Activated T-cell treated with anti-CD3 and anti-CD28 coated beads, Interleukin-2, amount 50 U/mL, for 48 hours (primary cell): ENCODE measurements at regions not wholly inside any gene's neighbourhood (a gene's known extent, or its start where the extent isn't known, plus 50 kb on each side); places are given as distances from the start of the nearest gene placed in this dataset.

Experiments used
- DNase-seq, 2 experiments: peaks; one replicate each; pipeline ENCODE4 v3.0.0-alpha.2; 2020

- DNase-seq = no peak
These were observed 383.9 kb downstream of the TLR4 start for GRCh38 chr9:118088090-118088489.

DNA sequence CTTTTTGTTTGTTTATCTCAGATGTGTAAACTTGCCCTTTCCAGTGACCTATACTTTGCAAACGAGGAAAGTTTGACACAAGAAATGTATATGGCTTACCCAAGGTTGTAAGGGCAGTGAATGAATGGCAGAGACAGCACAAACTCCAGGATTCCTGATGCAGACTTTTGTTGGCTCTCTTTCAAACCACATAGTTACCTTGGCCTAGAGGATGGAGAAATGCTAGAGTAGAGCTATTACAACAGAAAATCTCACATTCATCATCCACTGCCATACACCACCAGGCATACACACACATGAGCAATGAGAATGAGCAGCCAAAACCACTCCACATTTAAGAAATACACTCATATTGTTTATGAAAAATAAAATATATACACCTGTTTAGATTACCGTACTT lies 387.0 kb downstream of the TLR4 start:
- DNase-seq = no peak

DNA sequence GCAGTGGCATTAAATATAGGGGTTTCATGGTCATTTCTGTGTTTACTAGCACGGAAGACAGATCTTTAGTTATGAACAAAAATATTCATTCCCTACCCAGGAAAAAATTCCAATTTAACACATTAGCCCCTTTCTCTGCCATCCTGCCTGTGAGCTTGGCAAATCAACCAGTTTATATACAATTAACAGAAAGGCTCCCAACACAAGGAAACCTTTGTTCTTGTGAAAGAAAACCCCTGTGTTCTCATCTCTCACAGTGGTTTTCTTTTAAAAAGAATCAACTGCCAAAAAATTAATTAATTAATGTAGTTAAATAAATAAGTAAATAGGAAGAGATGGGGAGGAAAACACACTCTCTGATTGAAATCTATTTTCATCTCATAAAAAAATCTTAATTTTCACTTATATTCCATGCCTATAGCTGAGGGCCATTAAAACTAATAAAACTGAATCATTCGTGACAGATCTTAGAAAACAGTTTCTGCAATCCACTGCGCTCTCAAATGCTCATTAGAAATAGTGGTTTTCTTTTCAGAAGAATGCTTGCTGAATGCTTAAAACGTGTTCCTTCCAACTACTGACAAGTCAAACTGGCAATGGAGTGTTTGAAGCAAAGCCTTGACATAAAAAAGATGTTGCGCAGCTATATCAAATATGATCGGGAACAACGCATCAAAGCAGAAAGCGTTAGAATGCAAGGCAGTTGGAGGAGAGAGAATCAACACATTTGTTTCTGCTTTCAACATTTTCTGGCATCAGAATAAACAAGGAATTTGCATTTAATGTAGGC lies 387.7 kb downstream of the TLR4 start:
- no peak for DNase-seq

DNA sequence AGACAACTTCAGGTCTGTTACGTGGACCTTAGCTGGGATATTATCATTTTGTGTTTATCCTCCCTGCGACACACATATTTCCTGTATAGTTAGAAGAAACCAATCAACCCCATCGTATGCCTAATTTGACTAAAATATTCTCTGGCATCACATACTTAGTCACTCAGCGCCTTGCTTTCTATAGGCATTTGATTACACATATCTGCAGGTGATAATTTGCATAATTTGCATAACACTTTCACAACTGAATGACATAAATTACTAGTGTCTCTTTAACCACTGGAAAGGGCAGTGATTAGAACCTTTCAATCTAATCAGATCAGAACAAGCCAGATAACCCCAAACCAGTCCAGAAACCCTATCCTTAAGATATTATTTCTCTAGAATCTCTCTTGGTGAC lies 390.2 kb downstream of the TLR4 start:
- DNase-seq = no peak

- no peak for DNase-seq
These were observed 396.6 kb downstream of the TLR4 start for GRCh38 chr9:118100529-118101419.

DNA sequence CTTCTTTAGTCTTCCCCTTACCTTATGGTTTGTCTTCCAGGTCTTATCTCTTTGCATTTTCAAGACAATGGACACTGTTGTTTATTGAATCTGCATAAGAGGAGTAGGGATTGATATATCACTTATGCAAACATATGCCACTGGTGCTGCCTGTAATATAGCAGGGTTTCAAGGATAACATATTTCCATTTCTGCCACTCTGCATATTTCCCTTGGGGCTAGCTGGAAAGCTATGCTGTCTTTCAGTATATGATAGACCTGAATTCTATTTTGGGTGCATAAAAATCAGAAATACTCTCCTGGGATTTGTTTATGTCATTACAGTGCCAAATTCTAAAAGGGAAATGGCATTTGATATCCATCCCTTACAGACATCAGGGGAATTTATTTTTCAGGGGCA lies 400.2 kb downstream of the TLR4 start:
- DNase-seq = no peak

DNA sequence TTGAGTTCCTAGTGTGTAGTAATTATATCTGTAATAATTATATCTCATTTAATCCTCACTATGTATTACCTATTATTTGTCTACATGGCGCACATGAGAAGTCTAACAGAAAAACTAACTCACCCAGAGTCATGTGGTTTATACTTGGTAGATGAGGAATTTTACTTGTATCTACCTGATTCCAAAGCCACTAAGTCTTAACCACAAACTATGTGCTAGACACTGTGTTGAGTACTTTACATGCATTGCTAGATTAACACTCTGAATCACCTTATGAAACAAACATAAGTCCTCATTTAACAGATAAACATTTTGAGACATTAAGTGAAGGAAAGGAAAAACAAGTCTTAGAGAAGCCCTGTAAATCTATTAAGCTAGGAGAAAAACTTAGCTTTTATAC lies 404.8 kb downstream of the TLR4 start:
- no peak for DNase-seq

DNA sequence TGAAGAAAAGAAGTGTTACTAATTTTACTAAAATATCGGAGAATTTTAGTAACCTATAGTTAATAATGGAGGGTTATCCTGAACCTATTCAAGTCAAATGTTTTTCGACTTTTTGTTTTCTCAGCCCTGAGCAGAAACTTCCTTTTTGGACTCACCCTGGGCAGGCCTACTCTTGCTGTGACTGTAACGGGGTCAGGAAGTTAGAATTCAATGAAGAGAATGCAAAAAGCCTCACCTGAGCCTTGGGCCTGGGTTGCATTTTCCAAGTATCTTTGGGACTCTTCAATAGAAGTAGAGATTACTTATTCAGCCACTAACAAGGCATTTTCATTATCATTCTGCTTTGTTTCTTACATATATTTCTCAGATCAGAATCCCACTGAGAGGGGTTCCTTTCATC lies 405.3 kb downstream of the TLR4 start:
- no peak for DNase-seq

GRCh38 chr9:118121361-118121760 lies 417.2 kb downstream of the TLR4 start:
- DNase-seq = no peak

GRCh38 chr9:118128313-118128712 lies 424.1 kb downstream of the TLR4 start:
- DNase-seq = no peak

DNA sequence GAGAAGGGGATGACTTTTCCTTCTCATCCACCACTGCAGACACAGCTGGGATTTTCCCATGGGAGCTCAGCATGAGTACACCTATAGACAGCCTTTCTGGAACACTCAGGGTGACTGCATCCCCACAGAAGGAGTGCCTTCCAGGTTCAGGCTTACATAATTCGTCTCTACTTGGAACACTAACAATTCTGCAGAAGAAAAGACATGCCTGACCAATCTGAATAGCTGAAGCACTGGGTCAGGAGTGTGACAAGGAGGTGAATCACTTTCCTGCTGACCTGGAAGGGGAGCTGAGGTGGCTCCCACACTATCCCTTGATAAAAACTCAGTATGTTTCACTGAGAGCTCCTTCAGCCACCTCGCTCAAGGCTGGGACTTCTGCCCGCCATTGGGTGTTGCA lies 425.3 kb downstream of the TLR4 start:
- no peak for DNase-seq

GRCh38 chr9:118148990-118149389 lies 444.8 kb downstream of the TLR4 start:
- no peak for DNase-seq

DNA sequence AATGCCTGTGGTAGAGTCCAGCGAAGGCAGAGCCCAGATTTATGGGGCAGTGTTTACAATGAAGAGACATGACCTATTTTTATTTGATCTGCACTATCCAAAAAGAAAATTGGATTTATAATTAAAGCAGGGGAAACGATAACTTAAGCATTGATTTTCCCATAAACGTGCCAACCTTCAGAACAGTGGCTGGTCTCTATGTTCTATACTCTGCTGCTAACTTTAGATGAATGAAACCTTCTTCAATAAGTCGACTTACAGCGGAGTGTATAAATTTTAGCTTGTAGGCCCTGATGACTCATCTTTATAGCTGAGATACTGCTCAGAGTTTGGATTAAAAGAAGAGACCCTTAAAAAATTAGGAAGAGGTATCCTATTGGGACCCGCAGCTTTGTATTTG lies 452.6 kb downstream of the TLR4 start:
- DNase-seq = no peak

DNA sequence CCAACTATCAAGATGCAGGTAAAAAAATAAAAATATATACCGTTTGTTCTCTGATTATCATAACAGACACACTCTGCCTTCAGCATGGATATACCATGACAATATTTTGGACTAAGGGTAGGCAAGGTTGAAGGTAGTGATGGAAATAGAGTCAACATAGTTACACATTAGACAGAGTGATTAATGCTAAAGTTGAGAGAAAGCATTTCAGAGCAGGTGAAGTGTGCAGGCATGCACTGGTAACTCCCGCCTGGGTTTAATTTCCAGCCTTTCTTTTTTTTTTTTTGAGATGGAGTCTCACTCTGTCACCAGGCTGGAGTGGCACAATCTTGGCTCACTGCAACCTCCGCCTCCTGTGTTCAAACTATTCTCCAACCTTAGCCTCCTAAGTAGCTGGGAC lies 458.5 kb downstream of the TLR4 start:
- no peak for DNase-seq

GRCh38 chr9:118163751-118164150 lies 459.5 kb downstream of the TLR4 start:
- DNase-seq = no peak

DNA sequence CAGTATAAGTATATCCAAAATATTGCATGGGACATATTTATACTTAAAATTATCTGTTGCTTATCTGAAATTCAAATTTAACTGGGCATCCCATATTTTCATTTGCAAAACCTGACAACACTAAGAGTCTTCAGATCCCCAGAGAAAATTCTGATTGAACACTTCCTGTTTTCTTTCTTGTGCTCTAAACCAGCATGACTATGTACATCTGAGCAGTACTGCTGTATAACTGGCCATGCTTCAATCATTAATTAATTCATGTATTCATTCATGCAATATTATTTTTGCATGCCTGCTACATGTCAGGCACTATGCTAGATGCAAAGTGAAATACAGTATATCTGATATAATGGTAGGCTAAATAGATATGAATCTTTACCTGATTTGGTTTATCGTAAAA lies 461.2 kb downstream of the TLR4 start:
- no peak for DNase-seq

GRCh38 chr9:118170032-118170955 lies 466.1 kb downstream of the TLR4 start:
- no peak for DNase-seq

GRCh38 chr9:118177241-118177640 lies 473.0 kb downstream of the TLR4 start:
- no peak for DNase-seq

DNA sequence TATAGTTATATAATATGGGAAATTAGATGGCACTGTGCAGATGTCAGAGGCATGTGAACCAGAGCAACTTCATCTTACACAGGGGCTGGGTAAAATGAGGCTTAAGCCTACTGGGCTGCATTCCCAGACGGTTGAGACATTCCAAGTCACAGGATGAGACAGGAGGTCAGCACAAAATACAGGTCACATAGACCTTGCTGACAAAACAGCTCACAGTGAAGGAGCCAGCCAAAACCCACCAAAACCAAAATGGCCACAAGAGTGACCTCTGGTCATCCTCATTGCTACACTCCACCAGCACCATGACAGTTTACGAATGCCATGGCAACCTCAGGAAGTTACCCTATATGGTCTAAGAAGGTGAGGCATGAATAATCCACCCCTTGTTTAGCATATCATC lies 479.4 kb downstream of the TLR4 start:
- no peak for DNase-seq

DNA sequence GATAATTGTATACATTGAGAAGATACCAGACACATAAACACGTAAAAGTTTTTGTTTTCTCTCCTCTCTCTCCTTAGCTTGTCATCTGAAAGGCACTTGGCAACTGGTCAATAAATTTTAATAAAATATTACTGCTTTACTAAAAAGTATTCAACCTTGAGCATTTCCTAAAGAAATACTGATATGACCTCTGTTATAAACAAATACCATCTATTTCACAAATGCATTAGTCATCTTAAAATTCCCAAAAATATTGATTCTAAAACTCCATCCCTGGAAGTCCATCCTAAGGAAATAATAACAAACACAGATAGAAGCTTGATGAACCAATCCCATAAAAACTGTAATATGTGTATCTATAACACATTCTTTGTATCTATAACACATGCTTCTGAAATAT lies 483.2 kb downstream of the TLR4 start:
- no peak for DNase-seq

- no peak for DNase-seq
These were observed 485.4 kb downstream of the TLR4 start for GRCh38 chr9:118189615-118190014.

- no peak for DNase-seq
These were observed 488.6 kb downstream of the TLR4 start for GRCh38 chr9:118192807-118193206.

GRCh38 chr9:118209343-118209742 lies 505.1 kb downstream of the TLR4 start:
- no peak for DNase-seq
